Stimulated activated memory B cell treated with anti-CD40 and anti-IgM and Interleukin-4, amounts not matched to agents 10 μg/mL and 1 μg/mL and 100 μg/mL, for 72 hours (primary cell): ENCODE measurements at regions not wholly inside any gene's neighbourhood (a gene's known extent, or its start where the extent isn't known, plus 50 kb on each side); places are given as distances from the start of the nearest gene placed in this dataset.
"Not testable (repeated sequence)": the region's sequence is repeated elsewhere in the genome, so short reads cannot be mapped to it uniquely, and the experiment has no call there.

Source experiments
- ATAC-seq: fragments of 150-1000 bp; cut with Tn5 transposase; 2 replicates; pipeline ENCODE4 v1.10.0; 2021
- H3K27ac Mint-ChIP-seq: one replicate; pipeline ENCODE4 v1.8.0; 2022; ENCODE audit warnings: mild to moderate bottlenecking, mixed read lengths
- H3K27me3 Mint-ChIP-seq: one replicate; pipeline ENCODE4 v1.8.0; 2022; ENCODE audit warnings: mixed read lengths
- H3K36me3 Mint-ChIP-seq: one replicate; pipeline ENCODE4 v1.8.0; 2022; ENCODE audit warnings: mixed read lengths
- H3K4me1 Mint-ChIP-seq: one replicate; pipeline ENCODE4 v1.8.0; 2022; ENCODE audit warnings: mixed read lengths
- H3K4me3 Mint-ChIP-seq: one replicate; pipeline ENCODE4 v1.8.0; 2022; ENCODE audit warnings: mild to moderate bottlenecking, moderate library complexity, mixed read lengths
- H3K9me3 Mint-ChIP-seq: one replicate; pipeline ENCODE4 v1.8.0; 2022; ENCODE audit warnings: mixed read lengths

GRCh38 chr5:8714861-8715260 lies 831.0 kb downstream of the SEMA5A start:
- no peak overlapping the region for H3K27ac Mint-ChIP-seq
- no peaks in the 10 kb centered on the region for H3K27me3 Mint-ChIP-seq
- no peaks in the 10 kb centered on the region for H3K4me1 Mint-ChIP-seq
- H3K9me3 Mint-ChIP-seq, result peaks cover 3% of the 10 kb centered on the region
- H3K36me3 Mint-ChIP-seq, result no peaks in the 10 kb centered on the region
- no peak for ATAC-seq
- H3K4me3 Mint-ChIP-seq, result no peak overlapping the region

DNA sequence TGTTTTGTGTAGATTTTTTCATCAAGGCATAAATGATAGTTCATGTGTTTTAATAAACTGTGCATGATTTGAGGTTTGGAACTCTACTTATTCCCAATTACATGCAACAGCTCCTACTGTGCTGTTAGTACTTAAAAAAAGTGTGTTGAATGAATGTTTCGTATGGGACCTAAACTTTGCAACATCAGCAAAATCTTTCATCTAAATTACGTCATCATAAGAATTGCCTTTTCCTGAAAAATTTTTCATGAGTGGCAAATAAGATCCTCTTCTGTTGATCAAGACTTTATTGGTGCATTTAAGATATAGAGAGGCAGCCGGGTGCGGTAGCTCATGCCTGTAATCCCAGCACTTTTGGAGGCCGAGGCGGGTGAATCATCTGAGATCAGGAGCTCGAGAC lies 826.1 kb downstream of the SEMA5A start:
- no peak overlapping the region for H3K4me3 Mint-ChIP-seq
- ATAC-seq, result no peak
- H3K27me3 Mint-ChIP-seq, result no peaks in the 10 kb centered on the region
- H3K36me3 Mint-ChIP-seq, result no peaks in the 10 kb centered on the region
- no peaks in the 10 kb centered on the region for H3K4me1 Mint-ChIP-seq
- H3K27ac Mint-ChIP-seq, result no peak overlapping the region
- peaks cover 3% of the 10 kb centered on the region for H3K9me3 Mint-ChIP-seq

- H3K36me3 Mint-ChIP-seq, result no peaks in the 10 kb centered on the region
- no peak overlapping the region for H3K27ac Mint-ChIP-seq
- no peak for ATAC-seq
- peaks cover 3% of the 10 kb centered on the region for H3K9me3 Mint-ChIP-seq
- no peaks in the 10 kb centered on the region for H3K27me3 Mint-ChIP-seq
- no peak overlapping the region for H3K4me3 Mint-ChIP-seq
- H3K4me1 Mint-ChIP-seq, result no peaks in the 10 kb centered on the region
Measured at GRCh38 chr5:8720506-8720905, 825.4 kb downstream of the SEMA5A start.

- peaks cover 3% of the 10 kb centered on the region for H3K9me3 Mint-ChIP-seq
- H3K36me3 Mint-ChIP-seq, result no peaks in the 10 kb centered on the region
- ATAC-seq, result no peak
- H3K4me1 Mint-ChIP-seq, result no peaks in the 10 kb centered on the region
- no peak overlapping the region for H3K4me3 Mint-ChIP-seq
- H3K27me3 Mint-ChIP-seq, result no peaks in the 10 kb centered on the region
- no peak overlapping the region for H3K27ac Mint-ChIP-seq
Measured at GRCh38 chr5:8721536-8721935, 824.3 kb downstream of the SEMA5A start.

GRCh38 chr5:8726383-8727036 lies 819.4 kb downstream of the SEMA5A start:
- no peaks in the 10 kb centered on the region for H3K27me3 Mint-ChIP-seq
- no peak for ATAC-seq
- no peak overlapping the region for H3K4me3 Mint-ChIP-seq
- H3K27ac Mint-ChIP-seq, result no peak overlapping the region
- no peaks in the 10 kb centered on the region for H3K9me3 Mint-ChIP-seq
- H3K36me3 Mint-ChIP-seq, result no peaks in the 10 kb centered on the region
- H3K4me1 Mint-ChIP-seq, result no peaks in the 10 kb centered on the region

DNA sequence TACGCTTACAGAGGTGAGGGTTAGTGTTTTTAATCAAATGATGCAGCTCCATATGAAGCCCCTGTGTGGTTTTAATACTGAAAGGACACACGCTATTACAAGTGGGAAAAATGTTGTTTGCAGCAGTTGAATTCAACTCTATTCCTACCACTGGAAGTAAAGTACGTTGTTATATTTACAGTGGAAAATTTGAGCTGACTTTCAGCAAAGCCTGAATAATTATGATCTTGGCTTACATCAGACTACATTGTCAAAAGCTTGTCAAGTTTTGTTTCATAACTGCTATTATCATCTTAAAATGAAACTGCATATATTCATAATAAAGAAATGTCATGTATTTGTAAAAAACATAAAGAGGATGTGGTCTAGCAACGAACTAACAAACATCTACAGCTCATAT lies 818.5 kb downstream of the SEMA5A start:
- no peaks in the 10 kb centered on the region for H3K9me3 Mint-ChIP-seq
- no peaks in the 10 kb centered on the region for H3K36me3 Mint-ChIP-seq
- ATAC-seq, result no peak
- H3K4me1 Mint-ChIP-seq, result no peaks in the 10 kb centered on the region
- no peak overlapping the region for H3K4me3 Mint-ChIP-seq
- no peaks in the 10 kb centered on the region for H3K27me3 Mint-ChIP-seq
- no peak overlapping the region for H3K27ac Mint-ChIP-seq

DNA sequence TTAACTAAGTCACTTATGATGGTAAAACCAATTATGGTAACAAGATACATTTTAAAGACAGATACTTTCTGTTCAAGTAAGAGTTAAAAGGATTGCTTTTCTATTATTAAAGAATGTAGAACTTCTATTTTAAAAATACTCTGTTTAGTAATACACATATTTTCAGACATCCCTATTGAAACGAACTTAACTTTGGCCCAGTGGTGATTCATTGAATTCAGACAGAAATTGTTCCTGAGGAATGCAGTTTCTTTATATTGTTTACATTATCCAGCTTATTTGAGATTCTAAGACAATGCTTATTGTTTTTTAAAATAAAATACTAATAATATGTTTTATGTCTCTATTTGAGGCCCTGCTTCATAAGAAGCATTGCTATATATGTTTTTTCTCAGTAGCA lies 816.4 kb downstream of the SEMA5A start:
- H3K27me3 Mint-ChIP-seq, result no peaks in the 10 kb centered on the region
- no peaks in the 10 kb centered on the region for H3K36me3 Mint-ChIP-seq
- no peak overlapping the region for H3K4me3 Mint-ChIP-seq
- no peaks in the 10 kb centered on the region for H3K4me1 Mint-ChIP-seq
- no peak for ATAC-seq
- H3K9me3 Mint-ChIP-seq, result no peaks in the 10 kb centered on the region
- no peak overlapping the region for H3K27ac Mint-ChIP-seq

DNA sequence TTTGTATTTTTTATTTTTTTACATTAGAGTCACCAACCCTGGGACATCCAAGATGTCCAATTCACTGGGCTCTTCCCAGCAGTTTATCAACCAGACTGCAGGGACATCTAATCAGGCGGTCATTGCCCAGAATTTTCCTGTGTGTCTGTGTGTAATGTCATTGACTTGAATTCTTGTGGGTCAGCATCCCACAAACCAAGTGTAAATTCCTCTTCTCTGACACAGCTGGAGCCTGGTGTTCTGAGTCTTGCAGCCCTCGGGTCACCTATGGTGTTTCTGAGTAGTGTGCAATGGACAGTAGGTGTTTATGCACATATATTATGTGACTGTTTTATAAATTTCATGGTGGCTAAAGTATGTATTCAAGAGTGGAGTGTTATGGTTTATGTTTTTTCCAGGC lies 815.7 kb downstream of the SEMA5A start:
- Mint-ChIP-seq H3K27me3 (no peaks in the 10 kb centered on the region), H3K36me3 (no peaks in the 10 kb centered on the region), H3K4me3 (no peak overlapping the region), H3K9me3 (no peaks in the 10 kb centered on the region), H3K27ac (no peak overlapping the region), H3K4me1 (no peaks in the 10 kb centered on the region)
- no peak for ATAC-seq

DNA sequence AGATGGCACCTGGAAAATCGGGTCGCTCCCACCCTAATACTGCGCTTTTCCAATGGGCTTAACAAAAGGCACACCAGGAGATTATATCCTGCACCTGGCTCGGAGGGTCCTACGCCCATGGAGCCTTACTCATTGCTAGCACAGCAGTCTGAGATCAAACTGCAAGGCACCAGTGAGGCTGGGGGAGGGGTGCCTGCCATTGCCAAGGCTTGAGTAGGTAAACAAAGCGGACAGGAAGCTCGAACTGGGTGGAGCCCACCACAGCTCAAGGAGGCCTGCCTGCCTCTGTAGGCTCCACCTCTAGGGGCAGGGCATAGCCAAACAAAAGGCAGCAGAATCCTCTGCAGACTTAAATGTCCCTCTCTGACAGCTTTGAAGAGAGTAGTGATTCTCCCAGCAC lies 814.8 kb downstream of the SEMA5A start:
- not testable (repeated sequence) for H3K9me3 Mint-ChIP-seq, H3K4me3 Mint-ChIP-seq, H3K27me3 Mint-ChIP-seq, H3K36me3 Mint-ChIP-seq, ATAC-seq, H3K27ac Mint-ChIP-seq, H3K4me1 Mint-ChIP-seq

GRCh38 chr5:8740595-8740994 lies 805.3 kb downstream of the SEMA5A start:
- no peak overlapping the region for H3K4me3 Mint-ChIP-seq
- H3K4me1 Mint-ChIP-seq, result no peaks in the 10 kb centered on the region
- peaks cover 4% of the 10 kb centered on the region for H3K9me3 Mint-ChIP-seq

GRCh38 chr5:8749556-8749955 lies 796.3 kb downstream of the SEMA5A start:
- Mint-ChIP-seq H3K4me3 (no peak overlapping the region), H3K36me3 (no peaks in the 10 kb centered on the region), H3K4me1 (no peaks in the 10 kb centered on the region), H3K27me3 (no peaks in the 10 kb centered on the region), H3K9me3 (no peaks in the 10 kb centered on the region), H3K27ac (no peak overlapping the region)
- no peak for ATAC-seq

More at GRCh38 chr5:8740595-8740994, 805.3 kb downstream of the SEMA5A start:
- ATAC-seq, result no peak
- Mint-ChIP-seq H3K27ac (no peak overlapping the region), H3K27me3 (no peaks in the 10 kb centered on the region), H3K36me3 (no peaks in the 10 kb centered on the region)

- no peaks in the 10 kb centered on the region for H3K36me3 Mint-ChIP-seq
- no peak overlapping the region for H3K27ac Mint-ChIP-seq
- no peak for ATAC-seq
- no peaks in the 10 kb centered on the region for H3K9me3 Mint-ChIP-seq
- H3K4me3 Mint-ChIP-seq, result no peak overlapping the region
- no peaks in the 10 kb centered on the region for H3K27me3 Mint-ChIP-seq
- H3K4me1 Mint-ChIP-seq, result no peaks in the 10 kb centered on the region
Measured at GRCh38 chr5:8750100-8750499, 795.8 kb downstream of the SEMA5A start.

DNA sequence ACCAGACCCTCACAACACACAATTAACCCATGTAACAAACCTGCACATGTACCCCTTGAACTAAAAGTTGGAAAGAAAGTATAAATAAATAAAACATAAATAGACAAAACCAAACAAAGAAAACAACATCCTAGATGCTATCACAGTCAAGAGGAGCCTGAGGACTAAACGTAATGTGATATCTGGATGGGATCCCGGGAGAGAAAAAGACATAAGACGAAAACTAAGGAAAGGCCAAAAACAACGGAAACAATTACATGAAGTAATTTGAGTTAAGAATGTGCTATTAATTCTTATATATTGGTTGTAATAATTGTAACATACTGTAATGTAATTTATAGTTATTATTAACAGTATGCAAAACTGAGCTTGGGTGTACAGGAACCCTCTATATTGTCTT lies 793.9 kb downstream of the SEMA5A start:
- no peak for ATAC-seq
- Mint-ChIP-seq H3K9me3 (no peaks in the 10 kb centered on the region), H3K4me1 (no peaks in the 10 kb centered on the region), H3K4me3 (no peak overlapping the region), H3K36me3 (no peaks in the 10 kb centered on the region), H3K27ac (no peak overlapping the region), H3K27me3 (no peaks in the 10 kb centered on the region)

DNA sequence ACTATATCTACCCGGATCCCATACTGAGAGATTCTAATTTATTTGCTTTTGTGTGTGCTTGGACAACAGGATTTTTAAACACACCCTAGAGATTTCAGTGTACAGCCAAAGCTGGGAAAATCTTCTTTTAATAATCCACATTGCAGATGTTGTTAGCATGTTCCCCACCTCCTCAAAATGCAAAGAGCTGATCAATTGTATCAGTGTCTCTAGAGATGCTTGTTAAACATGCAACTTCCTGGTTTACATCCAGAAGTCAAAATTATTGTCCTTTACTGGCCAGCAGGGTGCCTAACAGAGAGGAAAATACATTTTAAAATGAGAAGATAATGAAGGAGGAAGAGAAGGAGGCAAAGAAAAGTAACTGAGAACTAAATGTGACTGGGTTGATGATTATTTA lies 793.3 kb downstream of the SEMA5A start:
- no peaks in the 10 kb centered on the region for H3K36me3 Mint-ChIP-seq
- no peak overlapping the region for H3K27ac Mint-ChIP-seq
- no peak overlapping the region for H3K4me3 Mint-ChIP-seq
- no peaks in the 10 kb centered on the region for H3K9me3 Mint-ChIP-seq
- no peaks in the 10 kb centered on the region for H3K27me3 Mint-ChIP-seq
- no peaks in the 10 kb centered on the region for H3K4me1 Mint-ChIP-seq
- ATAC-seq, result no peak

DNA sequence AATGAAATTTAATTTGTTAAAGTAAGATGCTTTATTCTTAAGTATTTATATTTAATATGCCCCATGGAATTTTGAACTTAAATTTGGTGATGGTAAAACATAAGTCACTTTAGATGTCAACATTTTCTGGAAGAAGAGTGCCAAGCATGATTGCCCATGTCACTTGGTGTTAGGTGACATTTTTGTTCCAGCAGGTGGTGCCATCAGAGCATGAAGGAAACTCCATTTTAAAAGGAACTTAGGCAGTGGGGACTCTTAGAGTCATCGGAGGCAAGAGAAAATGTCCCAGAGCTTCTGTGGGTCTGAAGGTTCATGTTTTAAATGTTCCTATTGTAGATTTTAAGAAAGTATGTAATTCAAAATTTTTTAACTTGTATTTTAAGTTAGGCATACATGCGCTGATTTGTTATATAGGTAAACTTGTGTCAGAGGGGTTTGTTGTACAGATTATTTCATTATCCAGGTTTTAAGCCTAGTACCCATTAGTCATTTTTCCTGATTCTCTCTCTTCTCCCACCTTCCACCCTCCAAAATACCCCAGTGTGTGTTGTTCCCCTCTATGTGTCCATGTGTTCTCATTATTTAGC lies 789.3 kb downstream of the SEMA5A start:
- ATAC-seq, result no peak
- Mint-ChIP-seq H3K4me3 (no peak overlapping the region), H3K27ac (no peak overlapping the region), H3K36me3 (no peaks in the 10 kb centered on the region), H3K9me3 (peaks cover 11% of the 10 kb centered on the region), H3K27me3 (no peaks in the 10 kb centered on the region), H3K4me1 (no peaks in the 10 kb centered on the region)

DNA sequence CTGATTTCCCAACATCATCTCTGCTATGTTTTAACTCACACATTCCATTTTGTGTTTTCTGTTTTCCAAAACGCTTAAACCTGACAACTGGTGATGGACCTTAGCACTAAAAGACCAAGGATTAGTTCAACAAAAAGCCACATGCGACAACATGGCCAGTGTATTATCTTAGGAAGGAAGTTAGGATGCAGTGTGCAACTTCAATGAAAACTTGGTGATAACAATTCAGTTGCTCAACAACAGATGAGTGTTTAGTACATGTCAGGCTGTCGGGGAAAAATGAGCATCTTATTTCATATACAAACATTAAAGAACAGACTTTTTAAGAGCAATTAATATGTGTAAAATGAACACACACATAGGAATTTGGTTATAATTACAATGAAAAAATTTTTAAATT lies 780.0 kb downstream of the SEMA5A start:
- H3K4me3 Mint-ChIP-seq, result no peak overlapping the region
- H3K4me1 Mint-ChIP-seq, result no peaks in the 10 kb centered on the region
- peaks cover 6% of the 10 kb centered on the region for H3K9me3 Mint-ChIP-seq
- H3K27ac Mint-ChIP-seq, result no peak overlapping the region
- no peaks in the 10 kb centered on the region for H3K36me3 Mint-ChIP-seq
- H3K27me3 Mint-ChIP-seq, result no peaks in the 10 kb centered on the region
- ATAC-seq, result no peak
